ENCODE measurements at regions not wholly inside any gene's neighbourhood (a gene's known extent, or its start where the extent isn't known, plus 50 kb on each side); places are given as distances from the start of the nearest gene placed in this dataset.

DNA sequence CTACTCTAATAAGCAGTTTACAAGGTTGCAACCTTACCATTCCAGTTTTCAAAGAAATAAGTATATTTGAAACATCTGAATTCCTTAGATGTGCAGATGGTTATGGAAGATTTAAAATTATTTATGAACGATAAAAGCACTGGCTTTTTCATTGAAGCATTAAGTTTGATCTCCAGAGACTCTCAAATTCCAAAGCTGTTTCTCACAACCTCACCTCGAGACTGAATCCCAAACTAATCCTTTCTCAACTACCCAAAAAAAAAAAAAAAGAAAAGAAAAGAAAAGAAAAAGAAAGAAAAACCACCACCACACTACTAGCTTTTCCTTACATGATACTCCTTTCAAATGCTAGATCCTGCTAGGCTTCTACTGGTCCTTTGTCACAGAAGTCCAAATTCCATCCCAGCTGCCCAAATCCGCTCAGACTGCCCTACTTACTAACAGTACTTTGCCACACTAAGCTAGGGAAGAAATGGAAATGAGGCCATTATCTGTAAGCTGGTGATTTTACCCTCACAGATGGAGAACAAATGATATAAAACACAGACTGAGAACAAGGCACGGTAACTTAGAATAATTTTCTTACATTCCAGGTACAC, 100.6 kb upstream of the CDK1 start:
- no peak for DNase-seq (ENCODE audit: low spot score)
- H3K27ac ChIP-seq, result no peak overlapping the region
- POLR2A ChIA-PET (ENCODE audit: low non-redundant PET), result no interaction called here
- CTCF ChIA-PET, result interaction anchor here (1.0 kb wide), 2 partner anchors 9 to 91 kb away, joined by 3 to 4 read pairs; no protein-coding TSS in a partner anchor
- TF ChIP-seq, protein P1, sequence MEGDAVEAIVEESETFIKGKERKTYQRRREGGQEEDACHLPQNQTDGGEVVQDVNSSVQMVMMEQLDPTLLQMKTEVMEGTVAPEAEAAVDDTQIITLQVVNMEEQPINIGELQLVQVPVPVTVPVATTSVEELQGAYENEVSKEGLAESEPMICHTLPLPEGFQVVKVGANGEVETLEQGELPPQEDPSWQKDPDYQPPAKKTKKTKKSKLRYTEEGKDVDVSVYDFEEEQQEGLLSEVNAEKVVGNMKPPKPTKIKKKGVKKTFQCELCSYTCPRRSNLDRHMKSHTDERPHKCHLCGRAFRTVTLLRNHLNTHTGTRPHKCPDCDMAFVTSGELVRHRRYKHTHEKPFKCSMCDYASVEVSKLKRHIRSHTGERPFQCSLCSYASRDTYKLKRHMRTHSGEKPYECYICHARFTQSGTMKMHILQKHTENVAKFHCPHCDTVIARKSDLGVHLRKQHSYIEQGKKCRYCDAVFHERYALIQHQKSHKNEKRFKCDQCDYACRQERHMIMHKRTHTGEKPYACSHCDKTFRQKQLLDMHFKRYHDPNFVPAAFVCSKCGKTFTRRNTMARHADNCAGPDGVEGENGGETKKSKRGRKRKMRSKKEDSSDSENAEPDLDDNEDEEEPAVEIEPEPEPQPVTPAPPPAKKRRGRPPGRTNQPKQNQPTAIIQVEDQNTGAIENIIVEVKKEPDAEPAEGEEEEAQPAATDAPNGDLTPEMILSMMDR (conservative IDR thresholded peaks at IDR 0.05; ENCODE audit: low read depth), result no peak

DNA sequence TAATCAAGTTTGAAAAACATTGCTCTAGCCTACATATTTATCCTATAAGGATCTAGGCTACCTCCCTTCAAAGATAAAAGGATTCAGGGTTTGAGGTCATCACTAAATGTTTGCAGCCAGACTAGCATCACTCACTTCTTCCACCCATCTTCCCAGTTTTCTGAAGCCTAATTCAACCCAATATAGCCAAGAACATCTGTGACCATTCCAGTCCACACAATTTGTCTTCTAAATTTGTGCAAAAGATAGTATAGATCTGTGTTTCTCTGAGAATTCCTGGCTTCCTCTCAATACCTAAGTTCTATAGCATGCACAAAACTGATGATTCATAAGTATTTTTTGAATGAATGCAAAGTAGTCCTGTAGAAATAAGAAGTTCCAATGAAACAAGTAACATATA, 103.0 kb upstream of the CDK1 start:
- DNase-seq (ENCODE audit: low spot score), result no peak
- POLR2A ChIA-PET (ENCODE audit: low non-redundant PET), result no interaction called here
- TF ChIP-seq, protein P1 (conservative IDR thresholded peaks at IDR 0.05; ENCODE audit: low read depth), result no peak
- CTCF ChIA-PET, result no interaction called here
- no peak overlapping the region for H3K27ac ChIP-seq

DNA sequence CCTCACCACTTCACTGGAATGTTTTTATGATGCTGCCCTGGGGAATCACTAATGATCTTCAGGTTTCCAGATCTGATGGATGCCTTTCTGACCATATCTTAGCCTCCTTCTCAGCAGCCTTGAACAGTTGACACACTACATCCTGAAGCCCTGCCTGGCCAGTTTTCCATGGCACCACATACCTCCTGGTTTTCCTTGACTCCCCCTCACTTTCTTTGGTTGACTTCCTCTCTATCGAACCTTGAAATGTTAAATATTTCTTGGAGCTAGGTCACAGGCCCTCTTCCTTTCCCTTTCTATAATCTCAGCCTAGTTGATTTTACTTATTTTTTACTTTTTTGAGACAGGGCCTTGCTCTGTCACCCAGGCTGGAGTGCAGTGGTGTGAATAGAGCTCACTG, 108.8 kb upstream of the CDK1 start:
- TF ChIP-seq, protein P1 (conservative IDR thresholded peaks at IDR 0.05; ENCODE audit: low read depth), result no peak
- ChIA-PET POLR2A (ENCODE audit: low non-redundant PET) (no interaction called here), CTCF (interaction anchor here (1.2 kb wide), 1 partner anchor 99 kb away, joined by 4 read pairs; no protein-coding TSS in a partner anchor)
- H3K27ac ChIP-seq, result no peak overlapping the region
- DNase-seq (ENCODE audit: low spot score), result no peak

DNA sequence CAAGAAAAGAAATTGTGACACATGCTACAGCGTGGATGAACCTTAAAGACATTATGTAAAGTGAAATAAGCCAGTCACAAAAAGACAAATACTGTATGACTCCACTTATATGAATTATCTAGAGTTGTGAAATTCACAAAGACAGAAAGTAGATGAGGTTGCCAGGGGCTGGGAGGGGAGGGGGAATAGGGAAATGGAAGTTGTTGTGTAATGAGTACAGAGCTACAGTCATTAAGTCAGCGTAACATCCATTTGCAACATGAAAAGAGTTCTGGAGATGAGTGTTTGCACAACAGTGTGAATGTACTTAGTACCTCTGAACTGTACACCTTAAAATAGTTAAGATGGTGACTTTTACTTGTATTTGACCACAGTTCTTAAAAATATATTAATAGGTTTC, 112.1 kb upstream of the CDK1 start:
- DNase-seq (ENCODE audit: low spot score), result no peak

DNA sequence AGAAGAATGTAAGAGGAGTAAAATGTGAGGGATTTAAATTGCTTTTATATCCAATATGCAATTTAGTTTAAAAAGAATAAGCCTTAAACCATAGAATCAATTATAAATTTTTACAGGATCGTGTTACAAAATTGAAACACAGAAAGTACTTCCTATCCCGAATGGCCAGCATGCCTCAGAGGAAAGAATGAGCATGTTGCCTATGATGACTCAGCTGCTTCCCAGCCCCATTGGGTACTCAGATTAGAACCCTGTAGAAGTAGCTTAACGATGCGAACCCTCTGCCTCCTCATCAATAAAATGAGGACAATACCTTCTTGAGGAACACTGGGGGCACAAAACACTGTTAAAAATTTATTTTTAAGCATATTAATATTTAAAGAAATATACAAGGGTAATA, 113.4 kb upstream of the CDK1 start:
- CTCF ChIA-PET, result no interaction called here
- POLR2A ChIA-PET (ENCODE audit: low non-redundant PET), result no interaction called here
- no peak overlapping the region for H3K27ac ChIP-seq
- DNase-seq (ENCODE audit: low spot score), result no peak
- TF ChIP-seq, protein P1 (conservative IDR thresholded peaks at IDR 0.05; ENCODE audit: low read depth), result no peak

More for the DNA sequence above, 112.1 kb upstream of the CDK1 start:
- TF ChIP-seq, protein P1 (conservative IDR thresholded peaks at IDR 0.05; ENCODE audit: low read depth), result no peak
- POLR2A ChIA-PET (ENCODE audit: low non-redundant PET), result no interaction called here
- no peak overlapping the region for H3K27ac ChIP-seq
- CTCF ChIA-PET, result no interaction called here

DNA sequence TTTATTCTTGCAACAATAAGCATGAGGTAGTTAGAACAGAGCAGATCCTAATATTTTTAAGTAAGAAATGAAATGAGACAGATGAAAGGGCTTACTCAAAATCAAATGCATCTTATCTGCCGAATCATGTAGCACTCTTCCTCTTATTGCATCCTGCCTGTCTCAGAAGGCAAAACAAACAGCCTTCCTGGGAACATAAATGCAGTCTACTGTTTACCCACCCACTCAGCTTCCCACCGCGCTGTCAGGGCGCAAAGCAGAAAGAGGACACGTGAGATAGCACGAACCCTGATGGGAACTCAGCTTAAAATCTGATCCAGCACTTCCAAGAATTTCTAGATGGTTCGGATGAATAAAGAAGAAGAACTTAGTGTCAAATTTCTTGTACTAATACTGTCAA, 114.4 kb upstream of the CDK1 start:
- no peak for DNase-seq (ENCODE audit: low spot score)
- no peak overlapping the region for H3K27ac ChIP-seq
- POLR2A ChIA-PET (ENCODE audit: low non-redundant PET), result no interaction called here
- CTCF ChIA-PET, result interaction anchor here (0.5 to 0.7 kb wide), 2 partner anchors 17 to 472 kb away, joined by 3 read pairs; no protein-coding TSS in a partner anchor
- TF ChIP-seq, protein P1 (conservative IDR thresholded peaks at IDR 0.05; ENCODE audit: low read depth), result no peak
